Globus pallidus (tissue), 1 donor: ENCODE measurements at regions not wholly inside any gene's neighbourhood (a gene's known extent, or its start where the extent isn't known, plus 50 kb on each side); places are given as distances from the start of the nearest gene placed in this dataset.

Source experiments
- DNase-seq: peaks from one replicate; pipeline ENCODE4 v3.0.0-alpha.2; 2015; ENCODE audit warnings: low spot score

GRCh38 chr7:80347173-80347572 is 164.7 kb downstream of the GNAT3 start:
- no peak for DNase-seq

GRCh38 chr7:80346704-80347103 is 165.2 kb downstream of the GNAT3 start:
- no peak for DNase-seq

- DNase-seq, result peak; percentile 59
These were observed 176.2 kb downstream of the GNAT3 start for GRCh38 chr7:80335511-80336231.

- DNase-seq, result peak; percentile 24
These were observed 177.0 kb downstream of the GNAT3 start for GRCh38 chr7:80334908-80335307.

GRCh38 chr7:80334196-80334595 is 177.7 kb downstream of the GNAT3 start:
- DNase-seq, result no peak

- no peak for DNase-seq
These were observed 178.8 kb downstream of the GNAT3 start for GRCh38 chr7:80333040-80333439.

GRCh38 chr7:80330434-80330833 is 181.4 kb downstream of the GNAT3 start:
- DNase-seq, result no peak

- no peak for DNase-seq
These were observed 187.8 kb downstream of the GNAT3 start for GRCh38 chr7:80324032-80324431.

GRCh38 chr7:80319461-80319860 is 184.8 kb downstream of the GNAI1 start:
- no peak for DNase-seq

GRCh38 chr7:80318081-80318480 is 183.4 kb downstream of the GNAI1 start:
- DNase-seq, result no peak

- no peak for DNase-seq
These were observed 182.2 kb downstream of the GNAI1 start for GRCh38 chr7:80316811-80317210.

- DNase-seq, result no peak
These were observed 179.1 kb downstream of the GNAI1 start for GRCh38 chr7:80313716-80314115.

- no peak for DNase-seq
These were observed 178.5 kb downstream of the GNAI1 start for GRCh38 chr7:80313067-80313626.

- no peak for DNase-seq
These were observed 177.6 kb downstream of the GNAI1 start for GRCh38 chr7:80312139-80312661.

- no peak for DNase-seq
These were observed 176.7 kb downstream of the GNAI1 start for GRCh38 chr7:80311313-80311712.

- no peak for DNase-seq
These were observed 175.4 kb downstream of the GNAI1 start for GRCh38 chr7:80309971-80310549.

GRCh38 chr7:80309377-80309776 is 174.7 kb downstream of the GNAI1 start:
- no peak for DNase-seq

GRCh38 chr7:80307227-80307856 is 172.7 kb downstream of the GNAI1 start:
- DNase-seq, result no peak

- DNase-seq, result no peak
These were observed 168.7 kb downstream of the GNAI1 start for GRCh38 chr7:80303315-80303714.

- no peak for DNase-seq
These were observed 168.0 kb downstream of the GNAI1 start for GRCh38 chr7:80302636-80303035.

- DNase-seq, result no peak
These were observed 167.4 kb downstream of the GNAI1 start for GRCh38 chr7:80302078-80302477.

- no peak for DNase-seq
These were observed 163.6 kb downstream of the GNAI1 start for GRCh38 chr7:80298201-80298600.

- DNase-seq, result no peak
These were observed 159.7 kb downstream of the GNAI1 start for GRCh38 chr7:80294346-80294745.
